Osteocyte (in vitro differentiated cells): ENCODE measurements at regions not wholly inside any gene's neighbourhood (a gene's known extent, or its start where the extent isn't known, plus 50 kb on each side); places are given as distances from the start of the nearest gene placed in this dataset.

ENCODE experiments used
- DNase-seq: peaks from one replicate; pipeline ENCODE4 v3.0.0; 2021; ENCODE audit warnings: mixed read lengths; ENCODE audit not compliant: unreplicated experiment; ENCODE audit errors: extremely low spot score
- H3K27ac Mint-ChIP-seq: one replicate; pipeline ENCODE4 v1.8.0; 2021; ENCODE audit warnings: mild to moderate bottlenecking, mixed read lengths; ENCODE audit not compliant: unreplicated experiment
- H3K27me3 Mint-ChIP-seq: one replicate; pipeline ENCODE4 v1.8.0; 2021; ENCODE audit warnings: mixed read lengths; ENCODE audit not compliant: unreplicated experiment
- H3K36me3 Mint-ChIP-seq: one replicate; pipeline ENCODE4 v1.8.0; 2021; ENCODE audit warnings: mixed read lengths; ENCODE audit not compliant: unreplicated experiment
- H3K4me1 Mint-ChIP-seq: one replicate; pipeline ENCODE4 v1.8.0; 2021; ENCODE audit warnings: mixed read lengths; ENCODE audit not compliant: unreplicated experiment
- H3K4me3 Mint-ChIP-seq: one replicate; pipeline ENCODE4 v1.8.0; 2021; ENCODE audit warnings: mild to moderate bottlenecking, moderate library complexity, mixed read lengths; ENCODE audit not compliant: unreplicated experiment
- H3K9me3 Mint-ChIP-seq: one replicate; pipeline ENCODE4 v1.8.0; 2021; ENCODE audit warnings: mixed read lengths; ENCODE audit not compliant: unreplicated experiment
- CTCF ChIP-seq: fragments of 200-600 bp; sonication (generic); IDR thresholded peaks from 2 replicates; pipeline ENCODE4 v1.5.0; 2021; ENCODE audit warnings: antibody characterized with exemption, mild to moderate bottlenecking, moderate library complexity

DNA sequence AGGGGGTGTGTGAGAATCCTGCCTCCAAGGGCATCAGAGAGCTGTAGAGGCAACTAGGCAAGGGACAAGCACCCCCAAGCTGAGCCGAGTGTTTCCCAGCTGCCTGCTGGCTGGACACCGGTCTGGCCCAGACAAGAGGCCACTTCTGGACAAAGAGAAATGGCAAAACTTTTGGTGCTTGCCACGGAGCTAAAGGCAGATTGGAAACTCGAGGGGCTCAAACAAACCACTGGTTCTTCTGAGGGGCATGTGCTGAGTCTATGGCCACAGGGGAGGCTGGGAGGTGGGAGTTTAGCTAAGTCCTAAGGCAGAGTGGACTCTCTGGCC is 66.5 kb upstream of the INPP5A start:
- Mint-ChIP-seq H3K4me3 (no peak overlapping the region), H3K9me3 (no peaks in the 10 kb centered on the region), H3K27me3 (peaks cover 20% of the 10 kb centered on the region), H3K27ac (no peak overlapping the region), H3K4me1 (peaks cover 7% of the 10 kb centered on the region), H3K36me3 (no peaks in the 10 kb centered on the region)
- no peak for DNase-seq
- no peak for TF ChIP-seq CTCF

DNA sequence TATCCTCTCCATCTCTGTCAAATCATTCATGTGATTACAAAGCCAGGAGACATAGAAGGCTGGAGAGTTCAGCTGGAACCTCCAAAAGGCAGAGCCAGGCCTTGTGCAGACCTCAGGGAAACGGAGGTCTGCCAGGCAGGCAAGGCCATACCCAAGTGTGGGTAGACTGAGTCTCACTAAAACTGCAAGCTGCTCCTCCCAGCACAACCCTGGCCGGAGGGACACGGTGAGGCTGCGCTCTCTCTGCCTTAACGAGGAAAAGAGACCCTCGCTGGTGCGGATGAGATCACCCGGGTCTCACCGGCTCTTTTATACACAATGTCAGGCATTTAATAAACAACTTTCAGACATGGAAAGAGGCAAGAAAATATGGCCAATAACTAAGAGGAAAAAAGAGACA is 66.1 kb upstream of the INPP5A start:
- no peak overlapping the region for H3K4me3 Mint-ChIP-seq
- H3K9me3 Mint-ChIP-seq, result no peaks in the 10 kb centered on the region
- TF ChIP-seq CTCF, result no peak
- peaks cover 23% of the 10 kb centered on the region for H3K27me3 Mint-ChIP-seq
- no peak for DNase-seq
- no peaks in the 10 kb centered on the region for H3K36me3 Mint-ChIP-seq
- no peak overlapping the region for H3K27ac Mint-ChIP-seq
- peaks cover 7% of the 10 kb centered on the region for H3K4me1 Mint-ChIP-seq

- no peak for TF ChIP-seq CTCF
Observed at GRCh38 chr10:132475086-132475485, 62.5 kb upstream of the INPP5A start.

DNA sequence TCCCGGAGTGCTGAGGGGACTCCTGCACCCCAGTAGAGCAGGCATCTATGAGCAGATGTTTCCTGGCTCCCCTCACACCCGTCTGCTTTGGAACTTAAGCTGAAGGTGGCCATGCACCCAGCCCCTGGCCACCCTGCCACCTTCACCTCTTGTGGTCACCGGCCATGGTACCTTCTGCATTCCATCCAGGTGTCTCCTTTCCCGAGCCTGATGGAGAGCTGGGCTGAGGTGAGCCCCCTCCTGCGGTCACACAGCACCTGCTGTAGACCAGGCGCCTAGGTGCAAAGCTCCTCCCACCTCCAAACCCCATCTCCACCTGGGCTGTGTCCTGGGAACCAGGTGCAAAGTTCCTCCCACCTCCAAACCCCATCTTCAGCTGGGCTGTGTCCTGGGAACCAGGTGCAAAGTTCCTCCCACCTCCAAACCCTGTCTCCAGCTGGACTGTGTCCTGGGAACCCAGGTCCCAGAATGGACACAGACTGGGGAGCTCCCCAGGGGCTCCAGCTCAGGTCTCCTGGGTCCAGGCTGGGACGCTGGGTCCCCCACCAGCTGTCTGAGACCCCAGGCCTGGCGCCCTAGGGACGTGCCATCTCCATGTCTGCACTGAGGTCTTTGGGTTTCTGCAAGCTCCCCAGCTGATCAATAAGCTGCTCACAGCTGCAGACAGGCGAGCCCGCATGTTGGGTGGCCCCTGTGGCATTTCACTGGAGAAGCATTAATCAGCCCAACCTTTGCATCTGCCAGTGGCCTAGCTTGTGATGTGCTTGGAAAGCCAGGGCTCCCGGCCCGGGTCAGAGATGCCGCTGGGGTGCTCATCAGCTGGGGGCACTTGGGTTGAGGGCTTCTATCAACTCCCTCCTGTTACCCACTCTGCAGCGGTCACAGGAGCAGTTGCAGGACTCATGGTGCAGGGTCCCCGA is 61.2 kb upstream of the INPP5A start:
- H3K4me3 Mint-ChIP-seq, result no peak overlapping the region
- no peak for DNase-seq
- TF ChIP-seq CTCF, result no peak
- H3K9me3 Mint-ChIP-seq, result no peaks in the 10 kb centered on the region
- no peak overlapping the region for H3K27ac Mint-ChIP-seq
- H3K27me3 Mint-ChIP-seq, result peaks cover 24% of the 10 kb centered on the region
- H3K4me1 Mint-ChIP-seq, result peaks cover 16% of the 10 kb centered on the region
- no peaks in the 10 kb centered on the region for H3K36me3 Mint-ChIP-seq

More at GRCh38 chr10:132475086-132475485, 62.5 kb upstream of the INPP5A start:
- peaks cover 26% of the 10 kb centered on the region for H3K27me3 Mint-ChIP-seq
- H3K9me3 Mint-ChIP-seq, result no peaks in the 10 kb centered on the region
- no peaks in the 10 kb centered on the region for H3K36me3 Mint-ChIP-seq
- H3K27ac Mint-ChIP-seq, result no peak overlapping the region
- peaks cover 5% of the 10 kb centered on the region for H3K4me1 Mint-ChIP-seq
- no peak for DNase-seq
- H3K4me3 Mint-ChIP-seq, result no peak overlapping the region

GRCh38 chr10:132477066-132477397 is 60.6 kb upstream of the INPP5A start:
- H3K27ac Mint-ChIP-seq, result no peak overlapping the region
- H3K4me1 Mint-ChIP-seq, result peaks cover 23% of the 10 kb centered on the region
- no peak overlapping the region for H3K4me3 Mint-ChIP-seq
- DNase-seq, result no peak
- H3K27me3 Mint-ChIP-seq, result peaks cover 24% of the 10 kb centered on the region
- no peaks in the 10 kb centered on the region for H3K9me3 Mint-ChIP-seq
- no peak for TF ChIP-seq CTCF
- no peaks in the 10 kb centered on the region for H3K36me3 Mint-ChIP-seq
